ENCODE measurements at regions not wholly inside any gene's neighbourhood (a gene's known extent, or its start where the extent isn't known, plus 50 kb on each side); places are given as distances from the start of the nearest gene placed in this dataset.

DNA sequence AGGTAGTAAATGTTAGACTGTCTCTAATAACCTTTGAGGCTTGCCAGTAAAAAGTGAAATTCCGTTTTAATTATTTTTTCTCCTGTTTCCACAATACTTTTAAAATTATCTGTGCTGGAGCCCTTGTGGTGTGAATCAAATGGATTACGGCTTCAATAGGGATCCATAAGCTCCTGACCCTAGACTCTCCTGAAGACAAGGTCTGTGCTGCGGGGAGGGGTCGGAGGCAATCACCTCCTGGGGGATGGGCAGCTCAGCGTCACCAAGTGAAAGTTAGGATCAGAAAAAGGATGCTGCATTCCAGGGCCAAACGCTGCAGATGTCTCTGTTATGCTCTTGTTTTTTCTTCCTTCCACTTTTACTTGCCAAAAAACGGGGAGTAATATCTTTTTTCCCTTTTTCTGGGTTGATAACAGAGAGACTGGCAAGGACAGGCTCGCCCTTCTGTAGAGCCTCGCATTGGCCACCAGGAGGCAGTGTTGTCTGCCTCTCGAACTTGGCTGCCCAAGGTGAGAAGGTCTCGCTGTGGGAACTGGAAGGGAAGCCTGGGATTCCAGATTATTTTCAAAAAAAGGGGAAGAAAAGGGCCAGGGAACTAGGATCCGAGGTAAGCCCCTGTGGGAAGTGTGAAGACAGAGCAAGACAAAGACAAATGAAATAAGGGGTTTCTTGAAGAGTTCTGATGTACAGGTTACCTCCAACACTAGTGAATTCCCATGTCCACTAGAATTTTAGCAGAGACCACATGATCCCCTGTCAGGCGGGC, 621.9 kb downstream of the ACTR3B start:
- no peak for DNase-seq (ENCODE audit: low read depth)
- TF ChIP-seq, protein P1, sequence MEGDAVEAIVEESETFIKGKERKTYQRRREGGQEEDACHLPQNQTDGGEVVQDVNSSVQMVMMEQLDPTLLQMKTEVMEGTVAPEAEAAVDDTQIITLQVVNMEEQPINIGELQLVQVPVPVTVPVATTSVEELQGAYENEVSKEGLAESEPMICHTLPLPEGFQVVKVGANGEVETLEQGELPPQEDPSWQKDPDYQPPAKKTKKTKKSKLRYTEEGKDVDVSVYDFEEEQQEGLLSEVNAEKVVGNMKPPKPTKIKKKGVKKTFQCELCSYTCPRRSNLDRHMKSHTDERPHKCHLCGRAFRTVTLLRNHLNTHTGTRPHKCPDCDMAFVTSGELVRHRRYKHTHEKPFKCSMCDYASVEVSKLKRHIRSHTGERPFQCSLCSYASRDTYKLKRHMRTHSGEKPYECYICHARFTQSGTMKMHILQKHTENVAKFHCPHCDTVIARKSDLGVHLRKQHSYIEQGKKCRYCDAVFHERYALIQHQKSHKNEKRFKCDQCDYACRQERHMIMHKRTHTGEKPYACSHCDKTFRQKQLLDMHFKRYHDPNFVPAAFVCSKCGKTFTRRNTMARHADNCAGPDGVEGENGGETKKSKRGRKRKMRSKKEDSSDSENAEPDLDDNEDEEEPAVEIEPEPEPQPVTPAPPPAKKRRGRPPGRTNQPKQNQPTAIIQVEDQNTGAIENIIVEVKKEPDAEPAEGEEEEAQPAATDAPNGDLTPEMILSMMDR (IDR thresholded peaks at IDR 0.05; ENCODE audit: low read depth, low read length, missing control alignments) = peak; percentile 73
- H3K4me3 ChIP-seq (ENCODE audit: low read depth, low read length) = no peak overlapping the region

DNA sequence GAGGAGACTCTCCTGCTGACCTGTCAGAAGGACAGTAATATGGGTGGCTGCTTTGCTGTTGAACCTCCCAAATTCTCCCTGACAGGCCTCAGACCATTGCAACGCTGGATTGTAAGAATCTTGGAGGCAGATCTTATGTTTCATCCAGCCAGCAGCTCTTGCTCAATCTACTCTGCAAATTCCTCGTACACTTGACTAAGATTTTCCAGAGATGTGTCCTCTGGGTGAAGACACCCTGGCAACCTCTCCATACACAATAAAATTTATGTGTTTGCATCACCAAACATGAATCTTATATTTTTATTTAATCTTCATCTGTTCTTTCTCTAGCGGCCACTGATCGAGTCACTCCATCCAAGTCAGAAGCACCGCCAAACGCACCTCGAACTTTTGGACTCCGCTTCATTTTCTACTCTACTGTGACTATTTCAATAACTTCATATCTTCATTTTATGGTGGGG, 623.1 kb downstream of the ACTR3B start:
- TF ChIP-seq, protein P1 (IDR thresholded peaks at IDR 0.05; ENCODE audit: low read depth, low read length, missing control alignments) = no peak
- DNase-seq (ENCODE audit: low read depth) = no peak

DNA sequence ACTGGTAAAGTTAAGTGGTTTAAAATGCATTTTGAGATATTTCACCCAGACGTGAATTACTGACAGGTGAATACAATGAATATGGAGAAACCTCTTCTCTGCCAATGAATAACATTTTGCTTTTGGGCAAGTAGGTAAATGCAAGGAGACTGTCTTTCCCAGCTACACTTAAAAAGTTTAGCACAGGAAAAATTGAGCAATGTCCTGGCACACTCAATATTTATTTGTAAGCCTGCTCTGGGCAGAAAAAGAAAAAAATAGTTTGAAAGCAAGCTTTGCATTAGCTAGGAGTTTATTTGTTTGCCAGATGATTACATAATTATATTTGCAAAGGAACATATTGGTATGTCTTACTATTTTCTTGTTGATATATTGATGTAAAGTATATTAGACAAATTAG, 624.2 kb downstream of the ACTR3B start:
- TF ChIP-seq, protein P1 (IDR thresholded peaks at IDR 0.05; ENCODE audit: low read depth, low read length, missing control alignments) = no peak
- no peak for DNase-seq (ENCODE audit: low read depth)
- H3K4me3 ChIP-seq (ENCODE audit: low read depth, low read length) = no peak overlapping the region

More for the DNA sequence above, 623.1 kb downstream of the ACTR3B start:
- no peak overlapping the region for H3K4me3 ChIP-seq (ENCODE audit: low read depth, low read length)

DNA sequence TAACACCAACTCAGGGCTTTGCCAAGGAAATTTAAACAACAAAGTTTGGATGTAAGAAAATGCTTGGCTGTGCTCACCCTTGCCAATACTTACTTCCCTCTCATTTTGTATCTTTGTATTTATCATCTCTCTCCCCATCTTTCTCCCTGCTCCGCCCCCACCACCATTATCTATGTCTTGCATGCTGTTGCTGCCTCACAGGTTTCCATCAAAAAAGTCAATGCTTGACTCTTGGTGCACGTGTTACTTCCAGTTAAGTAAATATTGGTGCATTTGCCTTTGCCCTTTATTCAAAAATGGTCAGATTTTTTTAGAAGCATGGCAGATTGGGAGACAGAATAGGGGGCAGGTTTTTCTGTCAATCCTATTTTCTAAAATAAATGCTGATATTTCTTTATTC, 626.0 kb downstream of the ACTR3B start:
- H3K4me3 ChIP-seq (ENCODE audit: low read depth, low read length) = no peak overlapping the region
- no peak for DNase-seq (ENCODE audit: low read depth)
- TF ChIP-seq, protein P1 (IDR thresholded peaks at IDR 0.05; ENCODE audit: low read depth, low read length, missing control alignments) = no peak

DNA sequence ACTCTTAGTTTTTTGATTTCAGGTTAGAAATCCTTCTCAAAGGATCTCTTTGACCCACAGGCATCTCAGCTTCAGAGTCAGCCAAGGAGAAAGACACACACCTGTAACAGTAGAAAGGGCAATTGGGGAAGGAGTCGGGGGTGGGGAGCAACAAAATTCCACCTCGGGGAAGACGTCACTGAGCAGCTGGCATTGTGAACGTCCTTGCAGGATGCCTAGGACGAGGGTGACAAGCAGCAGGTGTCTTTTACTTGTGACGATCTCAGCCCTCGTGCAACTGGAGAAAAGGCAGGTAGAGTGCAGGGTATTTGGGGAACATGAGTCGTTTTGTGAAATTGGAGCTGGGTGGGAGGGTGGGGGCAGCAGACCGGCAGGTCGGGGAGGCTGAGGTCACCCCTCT, 627.0 kb downstream of the ACTR3B start:
- TF ChIP-seq, protein P1 (IDR thresholded peaks at IDR 0.05; ENCODE audit: low read depth, low read length, missing control alignments) = no peak
- no peak for DNase-seq (ENCODE audit: low read depth)
- H3K4me3 ChIP-seq (ENCODE audit: low read depth, low read length) = no peak overlapping the region

DNA sequence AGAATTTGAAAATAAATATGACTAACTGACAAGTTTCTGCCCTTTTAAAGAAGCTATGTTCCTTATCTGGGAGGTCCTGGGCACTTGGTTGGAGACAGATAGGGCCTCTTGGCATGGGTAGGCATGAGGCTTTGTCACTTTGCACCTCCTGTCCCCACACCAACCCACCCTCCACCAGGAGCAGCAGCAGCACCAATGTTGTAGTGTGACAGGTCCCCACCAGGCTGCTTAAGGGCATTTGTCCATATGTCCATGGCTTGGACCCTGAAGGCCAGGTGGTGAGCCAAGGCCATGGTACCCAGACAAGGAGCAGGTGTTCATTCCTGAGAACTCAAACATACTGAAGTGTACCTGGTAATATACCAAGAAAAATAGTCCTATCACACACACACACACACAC, 629.1 kb downstream of the ACTR3B start:
- no peak for DNase-seq (ENCODE audit: low read depth)
- TF ChIP-seq, protein P1 (IDR thresholded peaks at IDR 0.05; ENCODE audit: low read depth, low read length, missing control alignments) = no peak
- no peak overlapping the region for H3K4me3 ChIP-seq (ENCODE audit: low read depth, low read length)

DNA sequence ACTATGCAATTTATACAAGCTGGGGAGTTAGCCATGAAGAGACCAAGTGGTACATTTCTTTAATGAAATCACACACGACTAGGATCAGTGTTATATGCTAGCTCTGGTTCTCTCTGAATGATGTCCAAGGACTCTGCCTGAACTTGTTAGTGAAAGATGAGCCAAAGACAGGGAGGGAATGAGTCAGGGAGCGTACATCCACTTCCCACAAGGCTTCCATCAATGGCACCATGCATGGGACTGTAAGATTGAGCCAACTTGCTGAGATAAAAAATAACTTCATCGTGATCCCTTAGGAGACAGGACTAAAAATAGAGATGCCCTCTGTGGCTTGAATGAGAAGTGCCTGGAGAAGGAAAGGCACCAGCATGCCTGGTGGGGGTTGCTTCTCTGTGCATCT, 629.7 kb downstream of the ACTR3B start:
- TF ChIP-seq, protein P1 (IDR thresholded peaks at IDR 0.05; ENCODE audit: low read depth, low read length, missing control alignments) = no peak
- no peak for DNase-seq (ENCODE audit: low read depth)
- no peak overlapping the region for H3K4me3 ChIP-seq (ENCODE audit: low read depth, low read length)
